ENCODE measurements at regions not wholly inside any gene's neighbourhood (a gene's known extent, or its start where the extent isn't known, plus 50 kb on each side); places are given as distances from the start of the nearest gene placed in this dataset.

DNA sequence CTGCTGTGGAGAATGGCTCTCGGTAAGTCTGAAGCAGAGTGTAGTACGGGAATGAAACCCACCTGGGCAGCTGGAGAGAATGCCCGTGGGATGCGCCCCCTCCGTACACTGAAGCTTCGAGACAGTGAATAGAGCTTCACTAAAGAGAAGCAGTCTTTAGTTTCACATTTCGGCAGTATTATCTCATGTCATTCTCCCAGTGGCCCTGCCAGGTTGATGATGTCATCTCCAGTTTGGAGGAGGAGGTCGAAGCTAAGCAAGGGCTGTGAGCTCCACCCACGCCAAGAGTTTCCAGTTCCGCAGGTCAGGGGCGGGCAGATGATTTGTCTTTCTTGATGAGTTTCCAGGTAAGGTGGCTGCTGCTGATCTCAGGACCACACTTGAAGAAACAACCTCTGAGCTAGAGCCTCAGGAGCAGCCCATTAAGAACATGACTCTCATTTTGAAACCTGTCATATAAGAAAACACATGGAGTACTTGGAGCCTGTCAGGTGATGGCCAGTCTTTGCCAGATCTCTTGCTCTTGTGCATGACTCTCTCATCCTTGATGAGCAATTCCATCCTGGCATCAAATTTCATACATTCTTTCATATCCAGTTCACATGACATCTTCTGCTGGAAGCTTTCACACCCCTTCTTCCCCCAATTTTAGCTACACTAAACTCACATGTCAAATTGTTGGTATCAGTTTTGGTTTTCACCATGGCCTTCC is 475.0 kb downstream of the RNF144A start:
- no peak for DNase-seq

DNA sequence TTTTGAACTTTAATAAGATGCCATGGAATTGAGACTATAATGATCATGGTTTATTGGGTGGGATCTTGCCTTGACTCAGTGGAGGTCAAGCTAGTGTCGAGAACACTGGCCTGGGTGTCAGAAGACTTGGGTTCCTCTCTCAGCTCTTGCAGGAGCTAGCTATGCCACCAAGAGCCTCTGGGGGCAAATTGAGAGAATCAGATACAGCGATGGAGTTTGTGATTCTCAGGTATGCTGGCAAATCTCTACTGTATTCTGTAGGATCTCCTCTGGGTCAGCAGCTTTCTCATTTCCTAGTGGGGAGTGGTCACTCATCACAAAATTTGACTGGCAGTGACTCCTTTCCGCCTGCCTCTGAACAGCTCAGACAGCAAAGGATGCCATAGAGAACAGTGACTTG is 477.0 kb downstream of the RNF144A start:
- no peak for DNase-seq

DNA sequence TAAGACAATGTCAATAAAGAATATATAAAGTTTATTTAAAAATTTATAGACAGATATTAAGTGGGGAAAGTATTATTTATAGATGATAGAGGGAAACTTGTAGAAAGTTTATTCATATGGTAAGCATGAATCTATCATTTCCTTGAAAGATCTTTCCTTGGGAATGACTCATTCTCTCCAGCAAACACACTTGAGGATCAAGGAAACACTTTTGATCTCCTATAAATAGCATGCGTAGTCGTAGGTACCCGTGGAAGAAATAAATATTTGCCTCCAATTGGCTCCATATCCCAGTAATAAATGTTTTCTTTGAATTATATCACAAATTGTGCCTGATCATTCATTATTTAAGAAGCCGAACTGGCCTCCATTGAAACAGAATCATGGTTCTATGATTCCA is 483.4 kb downstream of the RNF144A start:
- DNase-seq, result no peak

DNA sequence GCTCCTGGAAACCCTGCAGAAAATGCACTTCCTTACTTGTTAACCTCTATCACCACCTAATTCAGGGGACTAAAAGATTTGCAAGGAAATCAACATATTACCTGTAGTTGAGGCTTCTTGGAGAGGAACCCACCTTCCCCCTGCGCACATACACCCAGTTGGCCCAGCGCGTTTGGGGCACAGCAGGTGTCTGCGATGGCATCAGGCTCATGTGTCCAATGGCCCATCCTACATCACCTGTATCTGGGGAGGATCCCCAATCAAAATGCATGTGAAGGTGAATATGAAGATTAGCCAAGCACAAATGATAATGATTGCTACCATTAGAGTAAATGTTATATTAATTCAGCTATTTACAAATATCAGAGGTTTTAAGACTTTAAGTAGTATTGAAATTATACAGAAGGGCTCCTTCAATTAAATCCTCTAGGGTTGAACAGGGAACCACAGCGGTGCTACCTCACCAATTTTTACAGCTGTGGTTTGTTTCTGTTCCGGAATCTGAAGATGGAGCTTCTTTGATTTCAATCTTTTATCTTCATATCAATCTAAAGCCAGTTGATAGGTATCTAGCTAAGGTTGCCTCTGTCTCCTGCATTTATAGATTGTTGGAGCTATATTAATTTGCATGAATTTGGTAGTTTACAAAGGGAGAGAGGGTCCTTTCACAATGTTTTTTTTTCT is 486.0 kb downstream of the RNF144A start:
- no peak for DNase-seq

DNA sequence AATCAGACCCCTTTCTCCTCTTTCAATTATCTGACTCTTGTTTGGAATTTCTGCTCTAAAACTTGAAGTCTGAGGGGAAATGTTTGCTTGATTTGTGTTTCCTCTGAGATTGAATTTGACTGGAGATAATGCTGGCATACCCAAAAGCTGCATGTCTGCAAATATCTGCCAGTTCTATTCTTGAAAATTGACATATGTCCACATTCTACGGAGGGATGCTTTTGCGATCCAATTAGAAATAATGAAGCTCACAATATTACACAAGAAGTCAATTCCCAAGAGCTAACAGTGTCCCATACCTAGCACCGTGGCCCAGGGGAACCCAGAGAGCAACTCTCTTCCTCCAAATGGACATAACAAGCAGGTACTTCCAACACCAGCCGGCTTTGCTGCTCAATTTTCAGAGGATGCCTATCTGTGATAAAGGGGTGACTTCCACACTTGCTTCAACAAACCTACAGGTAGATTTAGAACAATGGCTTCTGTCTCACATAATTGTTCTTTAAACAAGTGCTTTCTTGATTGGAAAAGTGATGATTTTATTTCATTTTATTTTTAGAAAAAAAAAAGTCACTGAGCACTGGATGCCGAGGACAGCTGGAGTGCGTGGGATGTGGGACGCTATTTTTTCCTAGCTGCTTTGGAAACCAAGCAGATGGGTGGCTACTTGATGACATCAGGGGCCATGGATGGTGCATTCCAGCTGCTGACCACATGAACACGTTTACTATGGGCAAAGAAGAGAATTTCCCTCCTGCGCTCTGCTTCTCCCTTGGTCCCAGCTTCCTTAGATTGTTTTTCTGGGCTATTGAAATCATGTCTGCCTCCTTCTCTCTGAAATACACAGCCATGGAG is 488.9 kb downstream of the RNF144A start:
- no peak for DNase-seq

DNA sequence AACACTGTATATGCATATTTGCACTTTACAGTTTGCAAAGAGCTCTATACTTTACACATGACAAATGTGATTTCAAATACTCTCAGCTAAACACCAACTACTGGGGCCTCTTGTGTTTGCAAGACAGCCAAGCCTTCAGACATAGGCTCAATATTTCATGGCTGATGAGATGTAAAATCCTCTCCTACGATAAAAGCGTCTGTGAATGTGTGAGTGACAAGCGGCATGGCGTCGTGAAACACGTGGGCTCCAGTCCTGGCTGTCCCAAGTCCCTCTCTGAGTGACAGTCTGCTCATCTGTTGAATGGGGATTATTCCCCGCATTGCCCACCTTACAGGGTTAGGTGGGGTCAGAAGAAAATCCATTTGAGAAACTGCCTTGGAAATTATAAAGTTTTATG is 489.8 kb downstream of the RNF144A start:
- DNase-seq, result no peak

DNA sequence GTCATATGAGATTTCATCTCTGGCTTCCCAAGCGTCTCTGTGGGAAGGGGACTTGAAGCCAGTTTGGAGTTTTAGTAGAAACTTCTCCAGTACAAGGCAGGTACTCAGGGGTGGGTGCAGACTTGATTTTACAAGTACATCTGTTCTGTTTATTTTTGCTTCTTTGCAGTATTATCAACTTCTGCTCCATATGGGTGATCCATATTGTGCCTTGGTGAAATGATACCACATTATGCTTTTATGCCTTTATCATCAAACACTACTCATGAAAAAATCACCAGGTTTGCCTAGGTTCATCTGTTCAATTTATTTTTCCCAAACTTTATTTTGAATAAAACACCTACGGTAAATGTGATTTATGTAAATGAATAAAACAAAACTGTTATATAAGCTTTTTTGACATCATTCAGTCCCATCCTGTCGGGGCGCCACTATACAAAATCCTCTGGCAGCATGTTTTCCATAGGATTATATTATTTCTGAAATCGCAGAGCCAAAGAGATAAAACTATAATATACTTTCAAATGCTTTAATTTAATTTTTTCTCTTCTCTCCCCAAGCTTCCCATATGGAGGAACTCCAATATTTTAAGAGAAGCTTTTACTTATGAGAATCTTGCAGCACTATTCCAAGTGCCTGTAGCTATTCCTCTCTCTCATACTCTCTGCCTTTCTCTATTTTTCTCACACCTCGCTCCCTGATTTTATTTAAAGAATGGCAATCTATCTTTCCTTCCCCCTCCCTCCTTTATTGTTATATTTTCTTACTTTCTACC is 490.9 kb downstream of the RNF144A start:
- DNase-seq, result no peak

DNA sequence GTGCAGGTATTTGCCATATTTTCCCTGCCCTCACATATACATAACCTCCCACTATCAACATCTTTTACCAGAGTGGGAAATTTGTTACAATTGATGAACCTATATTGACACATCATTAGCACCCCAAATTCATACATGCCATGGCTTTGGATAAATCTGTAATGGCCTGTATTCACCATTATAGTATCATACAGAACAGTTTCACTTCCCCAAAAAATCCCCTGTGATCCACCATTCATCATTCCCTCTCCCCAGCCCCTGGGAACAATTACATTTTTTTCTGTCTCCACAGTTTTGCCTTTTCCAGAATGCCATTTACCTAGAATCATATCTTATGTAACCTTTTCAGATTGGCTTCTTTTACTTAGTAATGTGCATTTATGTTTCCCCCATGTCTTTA is 494.5 kb downstream of the RNF144A start:
- DNase-seq, result no peak

DNA sequence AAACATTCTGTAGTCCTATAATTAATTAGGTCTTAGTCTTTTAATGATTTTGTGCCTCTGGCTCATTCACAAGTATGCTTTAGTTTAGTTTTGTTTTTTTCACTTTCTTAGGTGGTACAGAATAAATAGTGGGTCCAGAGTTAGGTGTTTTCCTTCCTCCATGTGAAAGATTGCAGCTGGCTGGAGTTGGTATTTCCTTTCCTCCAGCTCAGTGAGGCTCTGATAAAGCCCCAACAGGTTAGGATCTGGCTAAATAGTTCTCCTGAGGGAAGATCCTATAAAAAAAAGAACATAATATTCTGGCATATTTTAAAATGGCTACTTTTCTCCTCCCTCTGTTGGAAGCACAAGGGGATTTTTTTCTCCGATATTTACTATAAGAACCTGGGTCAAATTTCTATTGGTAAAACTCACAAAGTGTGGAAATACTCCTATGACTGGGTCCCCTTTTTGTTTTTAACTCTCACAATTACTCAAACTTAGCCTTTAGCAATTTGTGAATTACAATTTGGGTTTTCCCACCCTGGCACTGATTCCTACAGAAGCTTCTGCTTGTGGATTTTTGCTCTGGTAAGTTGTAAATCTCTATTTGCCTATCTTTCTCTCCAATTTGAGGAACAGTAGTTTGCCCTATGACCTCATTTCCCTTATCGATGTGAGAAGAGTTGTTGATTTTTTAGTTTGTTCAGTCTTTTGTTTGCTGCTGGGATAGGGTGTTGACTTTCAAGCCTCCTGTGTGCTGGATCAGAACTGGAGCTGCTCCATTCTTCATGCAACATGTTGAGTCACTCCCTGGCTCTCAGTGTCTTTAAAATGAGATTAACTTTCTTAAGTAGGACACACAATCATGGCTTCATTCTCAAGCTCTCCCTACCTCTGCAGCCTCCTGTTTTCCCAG is 500.9 kb downstream of the RNF144A start:
- no peak for DNase-seq

DNA sequence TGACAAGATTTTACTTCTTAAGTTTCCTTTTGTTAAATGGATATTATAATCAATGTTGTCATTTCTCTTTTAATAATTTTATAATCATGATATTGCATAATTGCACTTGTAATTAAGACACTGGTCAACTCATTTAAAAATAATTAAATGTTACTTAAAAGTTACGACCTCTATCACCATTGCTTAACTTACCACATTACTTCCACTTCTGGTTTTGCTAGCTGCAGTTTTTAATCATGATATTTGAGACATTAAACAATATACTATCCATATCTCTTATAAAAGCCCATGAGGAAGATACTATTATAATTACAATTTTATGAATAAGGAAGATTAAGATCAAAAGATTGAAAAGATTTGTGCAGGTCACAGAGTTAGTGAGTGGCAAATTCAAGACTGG is 502.0 kb downstream of the RNF144A start:
- DNase-seq, result no peak

DNA sequence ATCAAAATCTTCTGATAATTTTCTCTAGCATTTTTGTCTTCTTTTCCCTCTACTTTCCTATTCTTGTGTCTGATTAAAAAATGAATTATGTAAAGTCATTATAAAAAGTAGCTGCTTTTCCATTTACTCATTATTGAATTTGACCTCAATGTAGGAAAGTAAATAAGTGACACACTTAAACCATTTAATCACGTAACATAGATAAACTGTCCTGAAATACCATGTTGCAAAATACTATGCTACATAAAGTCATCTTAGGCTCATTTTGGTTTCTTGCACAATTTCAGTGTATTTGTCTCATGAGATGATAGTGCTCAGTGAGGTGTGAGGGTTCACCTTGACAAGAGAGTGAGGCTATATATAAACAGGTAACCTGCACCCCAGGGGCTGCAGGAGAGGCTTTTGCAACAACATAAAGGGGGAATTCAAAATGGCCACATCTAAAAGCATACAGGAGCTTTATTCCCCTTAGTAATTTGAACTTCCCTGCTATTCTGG is 502.7 kb downstream of the RNF144A start:
- no peak for DNase-seq

DNA sequence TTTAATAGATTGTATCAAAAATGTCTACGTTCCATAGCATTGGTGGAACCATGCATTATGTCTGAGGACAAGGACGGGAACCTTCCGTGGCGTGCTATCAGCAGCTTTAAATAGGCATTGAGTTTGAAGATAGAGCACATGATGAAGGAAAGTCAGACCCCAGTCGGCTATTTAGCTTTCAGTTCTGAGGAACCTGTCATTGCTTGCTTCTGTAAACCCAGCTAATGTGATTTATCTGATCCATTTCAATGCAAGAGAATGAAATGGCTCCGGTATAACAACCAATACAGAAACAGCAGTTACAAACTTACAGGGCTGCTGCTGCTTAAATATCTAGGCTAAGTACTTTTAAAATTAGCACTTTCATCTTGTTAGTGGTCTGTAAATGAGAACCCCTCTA is 503.3 kb downstream of the RNF144A start:
- no peak for DNase-seq

DNA sequence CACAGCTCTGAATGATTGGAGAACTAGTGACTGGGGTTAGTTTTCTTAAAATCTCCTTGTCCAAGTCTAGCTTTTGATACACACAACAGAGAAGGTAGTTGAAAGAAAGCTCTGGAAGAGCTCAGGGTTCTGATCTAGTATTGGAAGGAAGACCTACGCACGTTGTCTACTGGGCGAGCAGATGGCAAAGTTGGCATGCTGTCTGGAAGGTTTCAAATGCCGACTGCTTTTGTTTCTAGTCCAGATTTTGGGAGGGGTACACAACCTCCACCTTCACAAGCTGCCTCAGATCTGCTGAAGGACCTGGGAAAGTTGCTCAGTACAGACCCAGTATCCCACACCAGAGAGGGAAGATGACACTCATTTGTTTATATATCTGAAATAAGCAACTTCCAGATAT is 507.3 kb downstream of the RNF144A start:
- DNase-seq, result no peak

DNA sequence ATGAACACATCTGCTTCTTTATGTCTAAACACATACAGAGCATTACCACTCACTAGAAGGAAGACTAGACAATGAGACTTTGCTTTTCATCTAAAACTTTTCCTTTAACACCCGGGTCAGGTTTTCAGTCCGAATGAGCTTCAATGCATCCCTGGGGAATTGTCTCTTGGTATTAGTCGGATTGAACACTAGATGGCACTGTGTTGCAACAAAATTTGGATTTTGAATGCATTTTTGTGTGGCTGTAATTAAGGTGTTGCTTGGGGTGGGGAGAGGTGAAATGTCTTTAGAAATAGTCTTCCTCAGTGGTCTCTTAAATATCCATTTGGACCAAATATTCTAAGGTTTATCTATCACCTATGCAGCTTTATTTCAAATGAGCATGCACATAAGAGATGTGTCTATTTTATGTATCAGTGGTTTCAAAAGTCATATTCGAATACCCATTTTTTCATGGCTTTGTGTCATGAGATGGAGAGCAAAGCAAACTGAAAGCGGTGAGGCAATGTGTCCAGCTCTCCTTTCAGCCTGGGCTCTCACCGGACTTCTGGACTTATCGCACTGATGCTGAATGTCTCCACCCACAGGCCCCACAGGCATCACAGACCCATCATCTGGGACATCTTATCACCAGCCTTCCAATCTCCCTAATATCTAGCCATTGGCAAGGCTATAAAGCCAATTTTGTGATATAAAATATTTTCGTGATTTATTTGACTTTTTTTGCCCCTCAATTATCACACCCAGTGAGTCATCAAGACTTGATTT is 510.3 kb downstream of the RNF144A start:
- peak; percentile 38 for DNase-seq

DNA sequence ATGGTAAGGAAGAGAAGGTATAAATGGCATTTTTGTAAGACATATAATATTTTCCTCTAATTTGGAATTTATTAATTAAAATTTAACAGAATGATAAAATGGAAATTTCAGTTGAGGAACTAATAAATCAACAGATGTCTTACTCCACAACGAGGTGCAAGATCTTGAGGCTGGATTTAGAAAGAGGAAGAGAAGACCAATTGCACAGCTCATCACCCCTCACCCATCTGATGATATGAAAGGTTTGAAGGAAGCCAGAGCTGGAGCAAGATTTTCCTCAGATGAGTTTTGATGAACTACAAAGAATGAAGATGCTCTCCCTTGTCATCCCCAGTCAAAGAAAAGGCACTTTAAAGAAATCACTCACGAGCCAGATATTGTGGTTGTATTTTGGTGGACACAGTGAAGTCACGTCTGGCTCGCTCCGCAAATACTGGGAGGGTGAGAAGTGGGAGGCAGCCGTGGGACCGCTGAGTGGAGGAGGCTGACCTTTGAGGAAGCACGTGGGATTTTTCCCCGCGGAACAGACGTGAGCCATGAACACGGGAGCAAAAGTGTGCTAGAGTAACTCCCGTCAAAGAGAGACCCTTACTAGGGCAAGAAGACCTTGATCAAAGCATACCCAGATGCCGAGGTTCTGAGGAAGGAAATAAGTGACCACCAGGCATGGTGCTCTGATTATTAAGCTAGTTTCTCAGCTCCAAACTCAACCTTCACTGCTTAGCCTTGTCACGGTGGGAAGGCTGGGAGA is 511.4 kb downstream of the RNF144A start:
- DNase-seq, result no peak

DNA sequence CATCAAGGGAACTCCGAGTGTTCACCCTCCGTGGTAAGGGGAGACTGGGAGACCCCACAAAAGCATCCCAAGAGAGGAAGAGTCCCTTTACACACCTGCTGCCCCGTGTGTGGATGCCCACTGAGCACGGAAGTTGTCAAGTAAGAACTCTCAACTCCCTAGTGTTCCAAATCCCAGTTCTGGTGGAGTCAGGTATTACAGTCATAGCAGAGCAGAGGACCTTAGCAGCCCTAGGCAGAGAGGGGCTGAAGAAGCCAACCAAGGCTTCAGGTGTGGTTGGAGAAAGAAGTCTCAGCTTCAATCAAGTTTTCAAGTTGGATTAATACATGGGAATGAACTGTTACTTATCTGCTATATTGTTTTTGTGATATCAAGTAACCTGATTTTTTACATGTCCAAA is 512.5 kb downstream of the RNF144A start:
- DNase-seq, result no peak

DNA sequence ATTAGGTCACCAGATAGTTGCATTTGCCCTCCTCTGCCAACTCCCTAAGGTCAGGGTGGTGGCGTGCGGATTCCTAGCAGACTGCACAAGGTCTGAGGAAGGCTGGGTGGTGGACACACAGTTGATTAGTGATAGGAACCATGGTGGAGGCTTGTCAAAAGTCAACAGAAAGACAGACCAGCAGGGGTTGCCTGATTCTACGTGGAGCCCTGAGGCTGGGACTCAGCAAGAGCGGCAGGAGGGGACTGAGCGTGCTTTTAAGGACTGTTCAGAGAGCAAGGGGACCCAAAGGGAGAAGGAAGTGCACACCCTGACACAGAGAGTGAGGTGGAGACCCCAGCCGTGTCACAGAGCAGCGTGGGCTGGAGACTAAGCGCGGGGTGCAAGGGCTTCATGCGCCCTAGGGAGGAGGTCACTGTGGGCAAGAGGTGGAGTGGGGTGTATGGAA is 513.2 kb downstream of the RNF144A start:
- DNase-seq, result no peak

DNA sequence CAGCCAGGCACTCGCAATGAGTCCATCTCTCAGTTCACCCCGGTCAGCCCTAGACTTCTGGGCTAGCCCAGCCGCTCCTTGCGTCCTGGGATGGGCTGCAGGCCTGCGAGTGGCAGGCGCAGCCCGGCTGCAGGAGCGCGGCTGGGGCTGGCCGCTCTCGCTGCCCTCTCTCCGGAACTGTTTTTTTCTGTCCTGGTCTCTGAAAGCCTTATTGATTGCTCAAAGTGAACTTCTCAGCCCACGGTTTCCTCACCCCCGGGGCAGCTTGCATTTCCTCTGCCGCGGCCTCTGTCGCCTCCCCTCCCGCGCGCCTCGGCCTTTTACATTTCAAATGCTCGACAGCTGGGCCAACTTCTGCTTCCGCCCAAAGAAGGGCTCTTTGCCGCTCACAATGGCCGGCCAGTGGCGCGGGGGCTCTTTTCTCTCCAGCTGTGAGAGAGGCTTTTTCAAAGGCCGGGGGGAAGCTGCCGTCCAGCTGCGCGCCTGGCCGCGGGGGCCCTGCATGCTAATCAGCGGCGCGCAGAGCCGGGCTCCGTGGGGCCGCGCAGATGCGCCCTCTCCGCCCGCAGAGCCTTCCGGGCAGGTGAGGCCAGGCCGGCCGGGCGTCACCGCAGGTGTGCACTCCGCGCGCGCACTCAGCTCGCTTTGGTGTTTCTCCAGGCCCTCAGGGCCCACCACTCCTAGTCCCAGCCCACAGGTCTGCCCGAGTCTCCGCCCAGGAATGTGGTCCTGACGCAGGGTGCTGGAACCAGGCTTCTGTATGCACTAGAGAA is 513.8 kb downstream of the RNF144A start:
- DNase-seq, result peak; percentile 25

DNA sequence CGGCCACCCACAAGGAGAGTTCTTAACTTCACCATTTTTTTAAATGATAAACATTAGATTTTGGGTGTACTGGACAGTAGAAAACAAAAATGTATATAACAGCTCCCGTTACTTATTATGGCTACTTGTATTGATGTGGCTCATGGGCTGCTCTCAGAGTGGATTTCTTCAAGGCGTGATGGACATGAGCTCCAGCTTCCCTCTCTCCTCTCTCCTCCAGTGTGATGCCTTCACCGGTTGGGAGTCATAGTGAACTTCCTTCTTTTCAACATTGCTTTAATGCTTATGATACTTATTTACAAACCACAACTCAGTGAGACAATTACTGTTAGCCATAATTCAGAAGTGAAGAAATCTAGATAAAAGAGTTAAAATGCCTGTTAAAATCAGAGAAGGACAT is 515.2 kb downstream of the RNF144A start:
- no peak for DNase-seq
